IMR-90 (cell line): ENCODE measurements at regions not wholly inside any gene's neighbourhood (a gene's known extent, or its start where the extent isn't known, plus 50 kb on each side); places are given as distances from the start of the nearest gene placed in this dataset.

Experiments
- ATAC-seq: fragments of 200-7000 bp; cut with Tn5 transposase; 2 replicates; pipeline ENCODE4 v1.9.1; 2020; ENCODE audit warnings: low read depth, mild to moderate bottlenecking, moderate library complexity
- BruUV-seq: library from RNA; stranded (reverse); fragments of 400-500 nt; replicated peaks from 2 replicates; lab custom pipeline; 2021; lab: Mats Ljungman, UMichigan
- CTCF ChIA-PET: fragments of 300-600 bp; formaldehyde crosslinking; extraction: SDS; loops from one replicate; lab custom pipeline; 2021; ENCODE audit warnings: antibody characterized with exemption; lab: Yijun Ruan, JAX
- POLR2A ChIA-PET: fragments of 300-600 bp; sonication (Branson Sonifier 250); formaldehyde crosslinking; loops from one replicate; lab custom pipeline; 2022; ENCODE audit warnings: antibody characterized with exemption; ENCODE audit not compliant: unreplicated experiment; lab: Charles Lee
- DNase-seq: peaks from one replicate; pipeline ENCODE4 v3.0.0; 2013
- H2AFZ ChIP-seq: replicated peaks from 2 replicates; pipeline ENCODE3; 2013; ENCODE audit warnings: low read length, mild to moderate bottlenecking; ENCODE audit not compliant: poor library complexity
- H2AK5ac ChIP-seq: 2 replicates; pipeline ENCODE4 v1.6.1; 2013; ENCODE audit warnings: low read depth, low read length, inconsistent platforms
- H2AK9ac ChIP-seq: replicated peaks from 2 replicates; pipeline ENCODE3; 2013; ENCODE audit warnings: mild to moderate bottlenecking, low read depth, low read length, moderate library complexity; ENCODE audit not compliant: poor library complexity
- H2BK120ac ChIP-seq: 2 replicates; pipeline ENCODE4 v1.6.1; 2013; ENCODE audit warnings: low read depth, low read length, inconsistent platforms
- H2BK15ac ChIP-seq: 3 replicates; pipeline ENCODE4 v1.6.1; 2013; ENCODE audit warnings: low read depth, low read length, inconsistent platforms
- H2BK20ac ChIP-seq: 2 replicates; pipeline ENCODE4 v1.6.1; 2013; ENCODE audit warnings: low read depth, mild to moderate bottlenecking, inconsistent platforms, low read length, moderate library complexity
- H2BK5ac ChIP-seq: 2 replicates; pipeline ENCODE4 v1.6.1; 2013; ENCODE audit warnings: mild to moderate bottlenecking, low read depth, low read length, inconsistent platforms; ENCODE audit not compliant: poor library complexity, severe bottlenecking
- H3K14ac ChIP-seq: replicated peaks from 2 replicates; pipeline ENCODE4 v1.6.1; 2013; ENCODE audit warnings: low read depth, low read length, inconsistent platforms
- H3K18ac ChIP-seq: 2 replicates; pipeline ENCODE4 v1.6.1; 2013; ENCODE audit warnings: low read depth, low read length, control low read depth
- H3K23ac ChIP-seq: 2 replicates; pipeline ENCODE4 v1.6.1; 2013; ENCODE audit warnings: low read depth, low read length, inconsistent platforms
- H3K27ac ChIP-seq: 2 replicates; pipeline ENCODE4 v1.5.1; 2013; ENCODE audit warnings: mild to moderate bottlenecking, control low read depth, low read length; ENCODE audit not compliant: insufficient read depth
- H3K27me3 ChIP-seq: 2 replicates; pipeline ENCODE4 v1.6.1; 2013; ENCODE audit warnings: low read length; ENCODE audit not compliant: control insufficient read depth, insufficient read depth
- H3K36me3 ChIP-seq: 2 replicates; pipeline ENCODE4 v1.6.1; 2013; ENCODE audit warnings: low read length, mixed read lengths; ENCODE audit not compliant: control insufficient read depth, insufficient read depth
- H3K4ac ChIP-seq: 2 replicates; pipeline ENCODE4 v1.6.1; 2013; ENCODE audit warnings: low read depth, low read length, inconsistent platforms
- H3K4me1 ChIP-seq: 2 replicates; pipeline ENCODE4 v1.6.1; 2013; ENCODE audit warnings: low read length, mixed read lengths; ENCODE audit not compliant: control insufficient read depth, insufficient read depth
- H3K4me2 ChIP-seq: 2 replicates; pipeline ENCODE4 v1.6.1; 2013; ENCODE audit warnings: low read depth, mild to moderate bottlenecking, control low read depth, low read length, moderate library complexity
- H3K4me3 ChIP-seq: 2 replicates; pipeline ENCODE4 v1.5.1; 2013; ENCODE audit warnings: low read depth, mild to moderate bottlenecking, control low read depth, low read length, moderate library complexity; ENCODE audit not compliant: insufficient read depth
- H3K56ac ChIP-seq: 2 replicates; pipeline ENCODE4 v1.6.1; 2013; ENCODE audit warnings: low read length, inconsistent platforms; ENCODE audit not compliant: insufficient read depth; ENCODE audit errors: extremely low read depth
- H3K79me1 ChIP-seq, 2 experiments: 2 replicates each; pipeline ENCODE4 v1.6.1; 2013; ENCODE audit warnings: low read length in 2 of 2, inconsistent platforms in 1 of 2, low read depth in 1 of 2
- H3K9ac ChIP-seq: 2 replicates; pipeline ENCODE4 v1.6.1; 2013; ENCODE audit warnings: low read depth, low read length, control low read depth
- H3K9me1 ChIP-seq: 2 replicates; pipeline ENCODE4 v1.6.1; 2013; ENCODE audit warnings: low read length, inconsistent platforms; ENCODE audit not compliant: insufficient read depth
- H3K9me3 ChIP-seq: 2 replicates; pipeline ENCODE4 v1.6.1; 2013; ENCODE audit warnings: low read length; ENCODE audit not compliant: control insufficient read depth, insufficient read depth
- H4K20me1 ChIP-seq: 2 replicates; pipeline ENCODE4 v1.6.1; 2013; ENCODE audit warnings: low read length, inconsistent platforms; ENCODE audit not compliant: insufficient read depth
- H4K5ac ChIP-seq: 2 replicates; pipeline ENCODE4 v1.6.1; 2013; ENCODE audit warnings: mild to moderate bottlenecking, low read depth, low read length, control low read depth
- H4K8ac ChIP-seq, 2 experiments: 2 replicates each; pipeline ENCODE4 v1.6.1; 2013; ENCODE audit warnings: low read depth in 2 of 2, low read length in 2 of 2, control low read depth in 1 of 2, inconsistent platforms in 1 of 2
- H4K91ac ChIP-seq: 2 replicates; pipeline ENCODE4 v1.6.1; 2013; ENCODE audit warnings: low read depth, low read length, inconsistent platforms; ENCODE audit not compliant: insufficient read depth
- CEBPB ChIP-seq: IDR thresholded peaks from 2 replicates; pipeline ENCODE4 v1.6.1; 2012; ENCODE audit warnings: low read depth, low read length, improper control_type of control experiment
- MAFK ChIP-seq: IDR thresholded peaks from 2 replicates; pipeline ENCODE4 v1.6.1; 2012; ENCODE audit warnings: low read depth, low read length, improper control_type of control experiment
- MAZ ChIP-seq: IDR thresholded peaks from 2 replicates; pipeline ENCODE4 v1.6.1; 2012; ENCODE audit warnings: low read depth, mild to moderate bottlenecking, low read length, improper control_type of control experiment, moderate library complexity, borderline replicate concordance
- MXI1 ChIP-seq: IDR thresholded peaks from 2 replicates; pipeline ENCODE4 v1.6.1; 2012; ENCODE audit warnings: low read depth, mild to moderate bottlenecking, low read length, moderate library complexity, borderline replicate concordance
- POLR2A ChIP-seq: IDR thresholded peaks from 2 replicates; pipeline ENCODE4 v1.6.1; 2012; ENCODE audit warnings: mild to moderate bottlenecking, low read depth, low read length
- RAD21 ChIP-seq: IDR thresholded peaks from 2 replicates; pipeline ENCODE4 v1.6.1; 2012; ENCODE audit warnings: low read length, improper control_type of control experiment
- RCOR1 ChIP-seq: IDR thresholded peaks from 2 replicates; pipeline ENCODE4 v1.6.1; 2012; ENCODE audit warnings: mild to moderate bottlenecking, low read length, improper control_type of control experiment; ENCODE audit not compliant: insufficient replicate concordance
- WGBS, 2 experiments: methylation state at CpG; one replicate each; pipeline versions ENCODE4 v1.1.5 to v1.1.7; 2013; ENCODE audit warnings: missing lambda C conversion rate in 2 of 2; ENCODE audit not compliant: insufficient read length in 1 of 2; ENCODE audit errors: extremely low coverage in 2 of 2; 5-methylcytosine and 5-hydroxymethylcytosine counted together
- dilution Hi-C: fragments of 300-500 bp; cut with HindIII; formaldehyde crosslinking; loops from one replicate; pipeline ENCODE4 v1.14.3; 2018; ENCODE audit warnings: low sequenced_read_pairs; ENCODE audit not compliant: unreplicated experiment
- in situ Hi-C: fragments of 300-500 bp; cut with MboI; formaldehyde crosslinking; loops from 3 replicates; pipeline ENCODE4 v1.14.3; 2019; ENCODE audit warnings: low sequenced_read_pairs, inconsistent platforms, mixed read lengths
- intact Hi-C: fragments of 100-400 bp; cut with micrococcal nuclease; formaldehyde crosslinking; loops from 2 replicates; pipeline ENCODE4 v1.10.0; 2022
- TF ChIP-seq, protein P1 (sequence below): conservative IDR thresholded peaks from 2 replicates; pipeline ENCODE4 v1.5.1; 2012; ENCODE audit warnings: mild to moderate bottlenecking, low read depth, low read length, improper control_type of control experiment

DNA sequence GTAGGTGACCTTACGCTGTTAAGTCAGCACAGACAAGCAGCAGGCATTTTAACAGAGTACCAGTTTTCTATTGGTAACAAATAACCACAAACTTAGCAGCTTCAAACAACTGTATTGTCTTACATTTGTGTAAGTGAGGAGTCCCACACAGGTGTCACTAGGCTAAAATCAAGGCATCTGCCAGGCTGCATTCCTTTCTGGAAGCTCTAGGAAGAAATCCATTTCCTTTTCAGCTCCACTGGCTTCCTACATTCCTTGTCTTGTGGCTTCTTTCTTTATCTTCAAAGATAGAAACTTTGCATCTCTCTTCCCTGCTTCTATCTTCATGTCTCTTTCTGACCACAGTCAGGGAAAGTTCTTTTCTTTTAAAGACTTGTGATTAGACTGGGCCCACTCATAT, 139.9 kb downstream of the TMEM144 start:
- Histone ChIP-seq H4K20me1 (no peaks in the 10 kb centered on the region), H3K23ac (no peak overlapping the region), H2BK15ac (no peak overlapping the region), H2BK5ac (no peak overlapping the region), H3K9me1 (no peaks in the 10 kb centered on the region), H3K9ac (no peak overlapping the region), H2BK120ac (no peak overlapping the region), H3K4me3 (no peak overlapping the region), H2AK9ac (no peak overlapping the region), H3K27me3 (no peaks in the 10 kb centered on the region), H3K18ac (no peak overlapping the region), H3K79me1 (no peaks in the 10 kb centered on the region), H2BK20ac (no peak overlapping the region), H2AK5ac (no peak overlapping the region), H3K4me1 (no peaks in the 10 kb centered on the region), H3K9me3 (no peaks in the 10 kb centered on the region), H3K56ac (no peak overlapping the region), H3K27ac (no peak overlapping the region), H3K4ac (no peak overlapping the region), H3K4me2 (no peak overlapping the region), H4K91ac (no peak overlapping the region), H2AFZ (no peak overlapping the region), H4K5ac (no peak overlapping the region), H3K36me3 (no peaks in the 10 kb centered on the region), H4K8ac (no peak overlapping the region), H3K14ac (no peak overlapping the region)
- dilution Hi-C loops, result no loop called here
- BruUV-seq, result no TSS peak
- DNase-seq (no peak), ATAC-seq (no peak)
- in situ Hi-C loops, result no loop called here
- TF ChIP-seq RAD21, result no peak
- no peak for TF ChIP-seq MAFK
- TF ChIP-seq MAZ, result no peak
- TF ChIP-seq RCOR1, result no peak
- no peak for TF ChIP-seq POLR2A
- no peak for TF ChIP-seq MXI1
- TF ChIP-seq CEBPB, result no peak
- TF ChIP-seq, protein P1, sequence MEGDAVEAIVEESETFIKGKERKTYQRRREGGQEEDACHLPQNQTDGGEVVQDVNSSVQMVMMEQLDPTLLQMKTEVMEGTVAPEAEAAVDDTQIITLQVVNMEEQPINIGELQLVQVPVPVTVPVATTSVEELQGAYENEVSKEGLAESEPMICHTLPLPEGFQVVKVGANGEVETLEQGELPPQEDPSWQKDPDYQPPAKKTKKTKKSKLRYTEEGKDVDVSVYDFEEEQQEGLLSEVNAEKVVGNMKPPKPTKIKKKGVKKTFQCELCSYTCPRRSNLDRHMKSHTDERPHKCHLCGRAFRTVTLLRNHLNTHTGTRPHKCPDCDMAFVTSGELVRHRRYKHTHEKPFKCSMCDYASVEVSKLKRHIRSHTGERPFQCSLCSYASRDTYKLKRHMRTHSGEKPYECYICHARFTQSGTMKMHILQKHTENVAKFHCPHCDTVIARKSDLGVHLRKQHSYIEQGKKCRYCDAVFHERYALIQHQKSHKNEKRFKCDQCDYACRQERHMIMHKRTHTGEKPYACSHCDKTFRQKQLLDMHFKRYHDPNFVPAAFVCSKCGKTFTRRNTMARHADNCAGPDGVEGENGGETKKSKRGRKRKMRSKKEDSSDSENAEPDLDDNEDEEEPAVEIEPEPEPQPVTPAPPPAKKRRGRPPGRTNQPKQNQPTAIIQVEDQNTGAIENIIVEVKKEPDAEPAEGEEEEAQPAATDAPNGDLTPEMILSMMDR, result no peak
- POLR2A ChIA-PET, result no interaction called here
- CTCF ChIA-PET, result no interaction called here
- intact Hi-C loops, result no loop called here
- no CpG with 5 or more reads among the region's 1 CpG for WGBS, 2 experiments
